DOHH2 (cell line): ENCODE measurements at regions not wholly inside any gene's neighbourhood (a gene's known extent, or its start where the extent isn't known, plus 50 kb on each side); places are given as distances from the start of the nearest gene placed in this dataset.

Experiments
- H3F3A ChIP-seq: fragments of 200-600 bp; sonication (generic), shearing (Covaris generic); 2 replicates; pipeline ENCODE4 v1.6.0; 2016; ENCODE audit warnings: antibody characterized with exemption, mild to moderate bottlenecking; ENCODE audit not compliant: control insufficient read depth, insufficient read depth
- H3K27ac ChIP-seq: fragments of 200-600 bp; sonication (generic); 2 replicates; pipeline ENCODE4 v1.5.1; 2014; ENCODE audit warnings: low read depth, mild to moderate bottlenecking, low read length, moderate library complexity
- H3K27me3 ChIP-seq: fragments of 200-600 bp; sonication (generic); 2 replicates; pipeline ENCODE4 v1.6.1; 2014; ENCODE audit warnings: mild to moderate bottlenecking, low read length, mixed read lengths; ENCODE audit not compliant: control insufficient read depth
- H3K36me3 ChIP-seq: fragments of 200-600 bp; sonication (generic); 2 replicates; pipeline ENCODE4 v1.6.1; 2014; ENCODE audit warnings: mild to moderate bottlenecking, low read length, moderate library complexity, mixed read lengths; ENCODE audit not compliant: control insufficient read depth
- H3K4me1 ChIP-seq: fragments of 200-600 bp; sonication (generic); 2 replicates; pipeline ENCODE4 v1.6.1; 2014; ENCODE audit warnings: mild to moderate bottlenecking, low read length, mixed read lengths; ENCODE audit not compliant: control insufficient read depth
- H3K4me2 ChIP-seq: fragments of 200-600 bp; sonication (generic); 2 replicates; pipeline ENCODE4 v1.6.0; 2014; ENCODE audit warnings: mild to moderate bottlenecking, low read length, moderate library complexity
- H3K4me3 ChIP-seq: fragments of 200-600 bp; sonication (generic); 2 replicates; pipeline ENCODE4 v1.5.1; 2014; ENCODE audit warnings: mild to moderate bottlenecking, low read length, mixed read lengths
- H3K79me2 ChIP-seq: fragments of 200-600 bp; sonication (generic); 2 replicates; pipeline ENCODE4 v1.6.1; 2014; ENCODE audit warnings: mild to moderate bottlenecking, low read length, mixed read lengths; ENCODE audit not compliant: control insufficient read depth
- H3K9me2 ChIP-seq: fragments of 200-600 bp; sonication (generic); replicated peaks from 2 replicates; pipeline ENCODE4 v1.6.1; 2014; ENCODE audit warnings: mild to moderate bottlenecking, low read length, mixed read lengths; ENCODE audit not compliant: control insufficient read depth
- H3K9me3 ChIP-seq: fragments of 200-600 bp; sonication (generic); 2 replicates; pipeline ENCODE4 v1.6.1; 2014; ENCODE audit warnings: antibody characterized with exemption, low read length, mixed read lengths; ENCODE audit not compliant: control insufficient read depth, insufficient read depth
- H4K20me1 ChIP-seq: fragments of 200-600 bp; sonication (generic); 2 replicates; pipeline ENCODE4 v1.6.0; 2014; ENCODE audit warnings: low read depth, mild to moderate bottlenecking, antibody characterized with exemption, low read length, moderate library complexity; ENCODE audit not compliant: control insufficient read depth, insufficient read depth
- CTCF ChIP-seq: fragments of 200-600 bp; sonication (generic); IDR thresholded peaks from one replicate; pipeline ENCODE4 v1.5.1; 2014; ENCODE audit warnings: antibody characterized with exemption, mild to moderate bottlenecking, low read depth, low read length; ENCODE audit not compliant: poor library complexity, severe bottlenecking
- EZH2phosphoT487 ChIP-seq: fragments of 200-600 bp; sonication (generic); IDR thresholded peaks from 2 replicates; pipeline ENCODE4 v1.6.1; 2017; ENCODE audit warnings: borderline replicate concordance, mild to moderate bottlenecking, antibody characterized with exemption, low read length, moderate library complexity, mixed read lengths

GRCh38 chr1:36644556-36644955 is 161.8 kb upstream of the CSF3R start:
- TF ChIP-seq EZH2phosphoT487 (no peak), CTCF (no peak)
- no peaks in the 10 kb centered on the region for H3K36me3 ChIP-seq
- no peaks in the 10 kb centered on the region for H3F3A ChIP-seq
- no peaks in the 10 kb centered on the region for H3K9me2 ChIP-seq
- H4K20me1 ChIP-seq = no peaks in the 10 kb centered on the region
- H3K4me1 ChIP-seq = no peaks in the 10 kb centered on the region
- no peaks in the 10 kb centered on the region for H3K9me3 ChIP-seq
- no peak overlapping the region for H3K4me3 ChIP-seq
- peaks cover 4% of the 10 kb centered on the region; the same call in 1 of the 2 replicates for H3K27me3 ChIP-seq
- no peak overlapping the region for H3K4me2 ChIP-seq
- H3K27ac ChIP-seq = no peak overlapping the region
- no peaks in the 10 kb centered on the region for H3K79me2 ChIP-seq

GRCh38 chr1:36643371-36644270 is 160.9 kb upstream of the CSF3R start:
- Histone ChIP-seq H3F3A (no peaks in the 10 kb centered on the region), H3K27ac (no peak overlapping the region), H3K27me3 (0 out of 2 replicates have a peak, but pooled peaks cover 3% of the 10 kb centered on the region), H4K20me1 (no peaks in the 10 kb centered on the region), H3K4me2 (no peak overlapping the region), H3K9me3 (no peaks in the 10 kb centered on the region), H3K4me3 (no peak overlapping the region), H3K36me3 (no peaks in the 10 kb centered on the region), H3K4me1 (no peaks in the 10 kb centered on the region), H3K79me2 (no peaks in the 10 kb centered on the region), H3K9me2 (no peaks in the 10 kb centered on the region)
- TF ChIP-seq EZH2phosphoT487 (no peak), CTCF (no peak)

GRCh38 chr1:36642802-36643201 is 160.1 kb upstream of the CSF3R start:
- Histone ChIP-seq H3K9me2 (no peaks in the 10 kb centered on the region), H3F3A (no peaks in the 10 kb centered on the region), H3K36me3 (no peaks in the 10 kb centered on the region), H3K79me2 (no peaks in the 10 kb centered on the region), H3K4me3 (no peak overlapping the region), H3K27me3 (peaks cover 3% of the 10 kb centered on the region; the same call in 1 of the 2 replicates), H3K4me1 (no peaks in the 10 kb centered on the region), H3K9me3 (no peaks in the 10 kb centered on the region), H3K27ac (no peak overlapping the region), H3K4me2 (no peak overlapping the region), H4K20me1 (no peaks in the 10 kb centered on the region)
- TF ChIP-seq CTCF = no peak
- no peak for TF ChIP-seq EZH2phosphoT487
